Astrocyte of the cerebellum (primary cell): ENCODE measurements at regions not wholly inside any gene's neighbourhood (a gene's known extent, or its start where the extent isn't known, plus 50 kb on each side); places are given as distances from the start of the nearest gene placed in this dataset.

Experiments used
- DNase-seq: peaks from one replicate; pipeline ENCODE4 v3.0.0-alpha.2; 2011; ENCODE audit warnings: low read depth
- H3K4me3 ChIP-seq: 2 replicates; pipeline ENCODE4 v1.5.1; 2011; ENCODE audit warnings: mild to moderate bottlenecking, low read depth, low read length, moderate library complexity
- CTCF ChIP-seq: IDR thresholded peaks from 2 replicates; pipeline ENCODE4 v1.5.1; 2012; ENCODE audit warnings: low read length, low read depth, moderate library complexity, mild to moderate bottlenecking; ENCODE audit errors: missing control alignments
- in situ Hi-C: cut with HindIII; loops from 2 replicates; pipeline ENCODE4 v1.10.0; 2017; ENCODE audit warnings: low sequenced_read_pairs

- no peak overlapping the region for H3K4me3 ChIP-seq
- in situ Hi-C loops = no loop called here
- TF ChIP-seq CTCF = no peak
- DNase-seq = no peak
These were observed 237.0 kb downstream of the TBX15 start for GRCh38 chr1:118751166-118751565.

- in situ Hi-C loops = no loop called here
- DNase-seq = no peak
- no peak overlapping the region for H3K4me3 ChIP-seq
- TF ChIP-seq CTCF = no peak
These were observed 243.7 kb downstream of the TBX15 start for GRCh38 chr1:118744420-118744819.

GRCh38 chr1:118739501-118739900 is 248.6 kb downstream of the TBX15 start:
- H3K4me3 ChIP-seq = no peak overlapping the region

GRCh38 chr1:118736322-118736721 is 251.8 kb downstream of the TBX15 start:
- in situ Hi-C loops = no loop called here
- TF ChIP-seq CTCF = no peak

More at GRCh38 chr1:118739501-118739900, 248.6 kb downstream of the TBX15 start:
- DNase-seq = peak; percentile 1
- in situ Hi-C loops = no loop called here
- TF ChIP-seq CTCF = no peak

GRCh38 chr1:118717893-118718292 is 270.2 kb downstream of the TBX15 start:
- DNase-seq = no peak
- in situ Hi-C loops = no loop called here
- TF ChIP-seq CTCF = no peak
- H3K4me3 ChIP-seq = no peak overlapping the region

More at GRCh38 chr1:118736322-118736721, 251.8 kb downstream of the TBX15 start:
- no peak overlapping the region for H3K4me3 ChIP-seq
- DNase-seq = no peak

- DNase-seq = no peak
- no peak overlapping the region for H3K4me3 ChIP-seq
- TF ChIP-seq CTCF = no peak
- in situ Hi-C loops = no loop called here
These were observed 271.4 kb downstream of the TBX15 start for GRCh38 chr1:118716775-118717174.

GRCh38 chr1:118711356-118711755 is 276.8 kb downstream of the TBX15 start:
- in situ Hi-C loops = no loop called here
- no peak for DNase-seq
- no peak overlapping the region for H3K4me3 ChIP-seq
- TF ChIP-seq CTCF = no peak
